ENCODE measurements at regions not wholly inside any gene's neighbourhood (a gene's known extent, or its start where the extent isn't known, plus 50 kb on each side); places are given as distances from the start of the nearest gene placed in this dataset.
A peak's percentile ranks its signal among the peaks of the same experiment; 100 is the strongest.

DNA sequence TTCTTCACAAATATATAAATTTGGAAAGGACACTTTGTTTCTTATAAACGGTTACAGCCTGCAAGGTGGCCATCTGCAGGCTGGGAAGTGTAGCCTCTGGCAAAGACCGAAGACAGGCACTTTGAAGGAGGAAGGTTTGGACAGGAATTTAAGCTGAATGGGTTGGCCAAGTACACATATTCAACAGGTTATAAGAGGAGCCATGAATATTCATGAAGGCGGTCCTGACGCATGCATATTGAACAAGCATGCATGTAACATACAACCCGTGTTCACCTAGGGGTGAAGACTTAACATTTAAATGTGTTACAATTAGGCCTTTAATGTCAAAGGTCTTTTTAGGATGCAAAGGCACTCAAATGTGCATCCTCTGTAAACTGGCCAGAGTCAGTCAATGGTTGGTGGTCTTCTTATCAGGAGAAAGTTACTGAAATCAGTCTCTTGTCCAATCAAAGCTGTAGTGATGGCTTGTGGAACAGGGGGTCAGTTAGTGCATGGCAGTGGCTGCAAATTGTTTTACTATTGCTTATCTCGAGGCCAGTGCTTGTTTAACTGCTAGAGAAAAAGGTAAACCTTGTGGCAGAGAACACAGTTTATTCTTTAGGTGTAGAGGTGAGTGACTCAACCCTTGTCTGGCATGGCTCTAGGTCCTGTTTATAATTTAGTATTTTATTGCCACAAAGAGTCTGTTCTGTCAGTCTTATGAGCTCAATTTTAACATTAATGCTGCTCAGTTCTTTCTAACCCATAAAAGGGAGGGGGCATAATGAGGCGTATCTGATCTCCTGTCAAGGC lies 70.3 kb upstream of the F3 start:
- no peak for DNase-seq

DNA sequence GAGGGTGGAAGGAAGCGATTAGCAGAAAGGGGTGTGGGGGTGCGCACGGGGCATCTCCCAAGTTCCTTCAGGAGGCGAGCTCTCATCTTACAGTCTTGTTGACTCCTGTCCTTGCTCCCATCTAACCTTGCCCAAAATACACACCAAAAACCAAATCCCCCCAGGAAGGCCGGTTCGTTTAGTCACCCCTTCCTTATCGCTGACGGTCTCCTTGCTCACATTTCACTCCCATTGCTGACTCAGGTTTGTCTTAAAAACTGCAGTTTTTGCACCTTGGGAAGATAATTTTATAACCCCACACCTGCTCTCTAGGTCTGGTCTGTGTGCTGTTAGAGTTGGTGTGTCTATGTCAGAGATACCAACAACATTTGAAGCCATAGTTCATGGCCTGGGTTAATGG lies 68.1 kb upstream of the F3 start:
- DNase-seq = no peak

DNA sequence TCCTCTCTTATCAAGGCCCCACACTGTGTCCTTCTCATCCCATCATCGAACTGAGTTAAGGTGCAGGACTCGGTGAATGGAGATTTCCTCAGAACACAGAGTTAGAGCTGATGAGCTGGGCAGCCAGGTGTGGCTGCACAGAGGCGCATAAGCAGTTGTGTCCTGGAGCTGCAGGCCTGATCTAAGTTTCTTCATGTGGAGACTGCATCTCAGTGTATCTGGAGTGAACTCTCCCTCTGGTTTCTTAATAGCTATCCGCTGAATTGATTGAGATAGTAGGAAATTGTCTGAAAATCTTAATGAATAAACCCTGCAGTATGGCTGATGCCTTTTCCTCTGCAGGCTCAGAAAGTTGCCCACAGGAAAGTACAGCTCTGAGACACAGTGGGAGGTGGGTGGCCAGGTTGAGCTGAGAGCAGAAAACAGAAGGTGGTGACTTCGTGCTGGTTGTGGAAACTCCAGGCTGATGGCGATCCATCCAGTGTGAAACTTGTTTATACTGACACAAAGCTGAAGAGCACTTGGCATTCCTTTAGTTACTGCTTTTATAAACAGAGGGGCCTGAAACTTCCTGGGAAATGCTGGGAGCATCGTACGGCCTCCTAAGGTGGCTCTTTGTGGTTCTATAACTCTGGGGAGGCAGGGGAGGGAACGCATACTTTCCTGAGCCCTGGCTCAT lies 67.4 kb upstream of the F3 start:
- DNase-seq = no peak

GRCh38 chr1:94608142-94608851 lies 66.7 kb upstream of the F3 start:
- no peak for DNase-seq

- DNase-seq = no peak
Measured at GRCh38 chr1:94607398-94607797, 65.8 kb upstream of the F3 start.

GRCh38 chr1:94606471-94606870 lies 64.9 kb upstream of the F3 start:
- no peak for DNase-seq

GRCh38 chr1:94603663-94604062 lies 62.1 kb upstream of the F3 start:
- no peak for DNase-seq

- DNase-seq = no peak
Measured at GRCh38 chr1:94602802-94603625, 61.5 kb upstream of the F3 start.

DNA sequence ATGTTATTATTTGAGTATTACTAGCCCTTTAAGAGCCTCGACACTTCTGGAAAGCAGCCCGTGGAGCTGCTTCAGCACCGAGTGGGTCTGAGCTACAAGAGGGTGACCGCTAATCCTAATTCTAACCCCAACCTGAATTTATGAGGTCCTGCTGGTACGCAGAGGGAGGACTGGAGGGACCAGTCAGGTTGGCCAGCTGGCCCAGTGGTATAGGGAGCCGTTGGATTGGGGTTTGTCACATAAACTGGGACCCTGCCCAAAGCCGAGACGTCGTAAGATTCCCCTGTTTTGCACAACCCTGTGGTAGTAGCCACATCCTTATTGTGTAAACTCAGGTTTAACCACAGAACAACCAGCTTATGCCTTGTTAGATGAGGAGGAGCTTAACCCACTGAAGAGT lies 60.8 kb upstream of the F3 start:
- DNase-seq = peak; percentile 27

DNA sequence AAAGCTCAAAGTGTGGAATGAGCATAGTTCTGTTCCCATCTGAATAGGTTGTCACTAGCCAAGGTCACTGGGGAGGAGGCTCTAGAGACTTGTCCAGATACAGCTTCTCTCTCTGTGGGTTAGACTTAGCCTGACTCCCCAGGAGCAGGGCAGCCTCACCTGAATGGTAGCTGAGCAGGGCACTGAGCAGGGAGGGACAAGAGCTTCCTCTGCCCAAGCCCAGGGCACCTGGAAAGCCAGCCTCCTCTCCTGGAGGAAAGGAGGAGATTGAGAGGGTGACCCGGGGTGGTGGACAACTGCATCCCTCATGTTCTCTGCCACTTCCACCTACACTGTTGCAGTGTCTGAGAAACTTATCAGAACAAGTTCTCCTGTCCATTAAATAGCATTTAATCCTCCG lies 59.0 kb upstream of the F3 start:
- DNase-seq = no peak

GRCh38 chr1:94599095-94599813 lies 57.7 kb upstream of the F3 start:
- no peak for DNase-seq

GRCh38 chr1:94597701-94598100 lies 56.1 kb upstream of the F3 start:
- DNase-seq = no peak

- DNase-seq = no peak
Measured at GRCh38 chr1:94596260-94596659, 54.7 kb upstream of the F3 start.

- DNase-seq = no peak
Measured at GRCh38 chr1:94595658-94596057, 54.1 kb upstream of the F3 start.

DNA sequence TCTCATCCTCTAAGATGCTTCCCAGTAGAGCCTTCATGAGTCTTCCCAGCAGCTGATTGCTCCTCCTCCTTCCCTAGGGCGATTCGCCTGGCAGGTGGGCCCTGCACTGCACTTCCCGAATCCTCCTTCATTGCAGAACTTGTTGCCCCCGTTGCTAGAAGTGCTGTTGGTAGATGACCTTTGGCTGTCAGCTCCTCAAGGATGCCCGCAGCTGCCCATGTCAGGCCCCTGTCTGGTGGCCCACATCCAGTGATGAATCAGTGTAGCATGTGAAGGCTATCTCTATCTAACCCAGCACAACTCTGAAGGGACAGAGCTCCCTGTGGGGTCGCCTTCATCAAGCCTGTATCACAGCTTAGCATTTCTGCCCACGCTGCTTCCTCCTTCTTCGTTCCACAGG lies 52.1 kb upstream of the F3 start:
- DNase-seq = no peak

DNA sequence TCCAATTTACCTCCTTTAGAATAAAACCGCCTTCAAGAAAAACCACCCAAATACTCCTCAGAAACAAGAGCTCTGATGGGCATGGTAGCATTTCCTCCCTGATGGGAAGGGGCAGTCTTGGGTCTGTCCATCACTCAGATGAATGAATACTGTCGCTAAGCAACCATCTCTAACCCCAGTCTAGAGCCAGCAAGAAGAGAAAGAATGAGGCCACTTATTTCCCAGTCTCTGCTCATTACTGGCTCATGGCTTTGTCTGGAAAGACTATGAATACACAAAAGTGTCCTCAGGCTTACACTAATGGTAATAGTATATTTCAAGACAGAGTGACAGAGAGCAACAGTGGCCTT lies 51.0 kb upstream of the F3 start:
- DNase-seq = no peak

- no peak for DNase-seq
Measured at GRCh38 chr1:94591823-94592570, 50.4 kb upstream of the F3 start.
